MCF 10A (cell line): ENCODE measurements at regions not wholly inside any gene's neighbourhood (a gene's known extent, or its start where the extent isn't known, plus 50 kb on each side); places are given as distances from the start of the nearest gene placed in this dataset.

Experiments
- BruUV-seq: library from RNA; stranded (reverse); fragments of 400-500 nt; replicated peaks from 2 replicates; lab custom pipeline; 2021; lab: Mats Ljungman, UMichigan
- CTCF ChIA-PET: fragments of 300-600 bp; sonication (Branson Sonifier 250); formaldehyde crosslinking; extraction: SDS; loops from one replicate; lab custom pipeline; 2021; ENCODE audit warnings: antibody characterized with exemption, inconsistent platforms; lab: Yijun Ruan, JAX
- POLR2A ChIA-PET: fragments of 300-600, 350-650 bp; sonication (Branson Sonifier 250); formaldehyde crosslinking; extraction: SDS; loops from one replicate; lab custom pipeline; 2020; ENCODE audit warnings: antibody characterized with exemption, inconsistent platforms; lab: Yijun Ruan, JAX
- DNase-seq: peaks from one replicate; pipeline ENCODE4 v3.0.0-alpha.2; 2018; ENCODE audit not compliant: unreplicated experiment
- H3K27ac Mint-ChIP-seq: one replicate; pipeline ENCODE4 v1.8.0; 2022; ENCODE audit warnings: mild to moderate bottlenecking, low read depth, mixed read lengths; ENCODE audit not compliant: unreplicated experiment
- H3K27me3 Mint-ChIP-seq: one replicate; pipeline ENCODE4 v1.8.0; 2022; ENCODE audit warnings: mixed read lengths; ENCODE audit not compliant: insufficient read depth, unreplicated experiment
- H3K36me3 Mint-ChIP-seq: one replicate; pipeline ENCODE4 v1.8.0; 2022; ENCODE audit warnings: mild to moderate bottlenecking, moderate library complexity, mixed read lengths; ENCODE audit not compliant: insufficient read depth, unreplicated experiment
- H3K4me1 Mint-ChIP-seq: one replicate; pipeline ENCODE4 v1.8.0; 2022; ENCODE audit warnings: mixed read lengths; ENCODE audit not compliant: insufficient read depth, unreplicated experiment
- H3K4me3 Mint-ChIP-seq: one replicate; pipeline ENCODE4 v1.8.0; 2022; ENCODE audit warnings: mild to moderate bottlenecking, moderate library complexity, mixed read lengths; ENCODE audit not compliant: unreplicated experiment
- H3K9me3 Mint-ChIP-seq: one replicate; pipeline ENCODE4 v1.8.0; 2022; ENCODE audit warnings: mixed read lengths; ENCODE audit not compliant: unreplicated experiment
- intact Hi-C: fragments of 100-400 bp; cut with micrococcal nuclease; formaldehyde crosslinking; loops from 2 replicates; pipeline ENCODE4 v1.14.1; 2022
- TF ChIP-seq, protein P1 (sequence below): fragments of 200-600 bp; IDR thresholded peaks from one replicate; pipeline ENCODE4 v1.8.0; 2022; ENCODE audit warnings: antibody characterized with exemption, mild to moderate bottlenecking; ENCODE audit not compliant: unreplicated experiment

DNA sequence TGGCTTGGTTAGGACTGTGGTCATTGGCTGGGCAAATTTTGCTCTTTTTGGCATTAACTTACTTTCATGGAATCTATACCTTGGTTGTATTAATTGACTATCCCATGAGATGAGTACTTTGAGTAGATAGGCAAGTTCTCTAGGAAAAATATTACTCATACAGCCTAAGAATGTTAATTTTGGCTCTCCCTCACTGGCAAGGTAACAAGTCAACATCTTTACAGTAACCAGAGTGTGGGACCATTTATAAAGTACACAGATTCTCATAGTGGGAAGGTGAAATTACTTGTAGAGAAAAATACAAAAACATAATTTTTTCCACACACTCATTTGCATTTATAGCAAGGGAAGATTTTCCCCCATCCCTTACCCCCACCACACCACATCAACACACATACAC lies 154.6 kb upstream of the ZNF608 start:
- CTCF ChIA-PET, result no interaction called here
- intact Hi-C loops, result loop anchor here (10.0 kb wide), 1 partner anchor 1226 kb away; no protein-coding TSS in a partner anchor
- TF ChIP-seq, protein P1, sequence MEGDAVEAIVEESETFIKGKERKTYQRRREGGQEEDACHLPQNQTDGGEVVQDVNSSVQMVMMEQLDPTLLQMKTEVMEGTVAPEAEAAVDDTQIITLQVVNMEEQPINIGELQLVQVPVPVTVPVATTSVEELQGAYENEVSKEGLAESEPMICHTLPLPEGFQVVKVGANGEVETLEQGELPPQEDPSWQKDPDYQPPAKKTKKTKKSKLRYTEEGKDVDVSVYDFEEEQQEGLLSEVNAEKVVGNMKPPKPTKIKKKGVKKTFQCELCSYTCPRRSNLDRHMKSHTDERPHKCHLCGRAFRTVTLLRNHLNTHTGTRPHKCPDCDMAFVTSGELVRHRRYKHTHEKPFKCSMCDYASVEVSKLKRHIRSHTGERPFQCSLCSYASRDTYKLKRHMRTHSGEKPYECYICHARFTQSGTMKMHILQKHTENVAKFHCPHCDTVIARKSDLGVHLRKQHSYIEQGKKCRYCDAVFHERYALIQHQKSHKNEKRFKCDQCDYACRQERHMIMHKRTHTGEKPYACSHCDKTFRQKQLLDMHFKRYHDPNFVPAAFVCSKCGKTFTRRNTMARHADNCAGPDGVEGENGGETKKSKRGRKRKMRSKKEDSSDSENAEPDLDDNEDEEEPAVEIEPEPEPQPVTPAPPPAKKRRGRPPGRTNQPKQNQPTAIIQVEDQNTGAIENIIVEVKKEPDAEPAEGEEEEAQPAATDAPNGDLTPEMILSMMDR, result no peak
- Mint-ChIP-seq H3K9me3 (no peaks in the 10 kb centered on the region), H3K4me3 (no peak overlapping the region), H3K4me1 (no peaks in the 10 kb centered on the region), H3K36me3 (no peaks in the 10 kb centered on the region), H3K27ac (no peak overlapping the region), H3K27me3 (no peaks in the 10 kb centered on the region)
- POLR2A ChIA-PET, result interaction anchor here (0.6 kb wide), 1 partner anchor 185 kb away, joined by 4 read pairs; no protein-coding TSS in a partner anchor
- DNase-seq, result peak; percentile 47
- BruUV-seq, result no TSS peak

- DNase-seq, result no peak
- CTCF ChIA-PET, result no interaction called here
- Mint-ChIP-seq H3K27me3 (no peaks in the 10 kb centered on the region), H3K27ac (no peak overlapping the region), H3K36me3 (no peaks in the 10 kb centered on the region), H3K4me1 (peaks cover 11% of the 10 kb centered on the region), H3K4me3 (no peak overlapping the region), H3K9me3 (no peaks in the 10 kb centered on the region)
- TF ChIP-seq, protein P1, result no peak
- intact Hi-C loops, result loop anchor here (10.0 kb wide), 1 partner anchor 1227 kb away; no protein-coding TSS in a partner anchor
- BruUV-seq, result no TSS peak
- POLR2A ChIA-PET, result interaction anchor here (0.9 to 1.2 kb wide), 2 partner anchors 18 to 49 kb away, joined by 3 read pairs; no protein-coding TSS in a partner anchor
Measured at GRCh38 chr5:124902097-124902821, 155.8 kb upstream of the ZNF608 start.

DNA sequence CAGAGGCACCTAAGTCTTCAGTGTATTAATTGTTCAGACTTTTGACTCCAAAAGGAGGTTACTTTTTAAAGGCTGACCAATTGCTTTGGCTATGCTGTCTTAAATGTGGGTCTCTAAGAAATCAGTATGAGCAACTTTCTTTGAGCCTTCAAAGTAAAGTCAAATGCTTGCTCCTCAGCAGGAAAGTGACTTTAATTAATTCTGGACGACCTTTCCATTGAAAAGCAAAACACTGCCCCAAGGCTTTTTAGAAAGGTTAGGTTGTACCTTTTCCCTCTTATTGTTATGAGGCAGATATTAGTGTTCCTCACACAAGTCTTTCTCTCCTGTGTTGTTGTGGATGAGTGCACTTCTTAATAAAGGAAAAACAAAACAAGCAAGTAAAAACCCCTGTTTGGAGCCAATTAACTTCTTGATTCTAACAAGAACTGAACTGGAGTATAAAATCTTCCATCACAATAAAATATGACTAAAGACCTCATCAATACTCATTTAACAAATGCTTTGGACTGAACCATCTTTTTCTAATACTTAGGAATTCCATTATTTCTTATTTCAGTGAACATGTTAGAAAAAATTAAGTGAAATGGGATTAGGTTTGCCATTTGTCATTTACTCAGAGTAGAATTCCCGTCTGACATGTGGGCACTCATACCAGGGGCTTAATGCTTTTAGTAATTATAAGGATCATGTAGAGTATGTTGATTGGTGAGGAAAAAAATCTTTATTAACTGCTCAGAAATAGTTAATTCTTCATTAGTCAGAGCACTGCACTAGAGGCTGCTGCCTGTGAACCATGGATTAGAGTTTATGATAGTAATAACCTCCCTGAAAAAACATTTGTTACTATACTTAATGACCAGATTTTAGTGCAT lies 159.1 kb upstream of the ZNF608 start:
- BruUV-seq, result no TSS peak
- Mint-ChIP-seq H3K4me1 (peaks cover 32% of the 10 kb centered on the region), H3K9me3 (no peaks in the 10 kb centered on the region), H3K27me3 (no peaks in the 10 kb centered on the region), H3K27ac (no peak overlapping the region), H3K36me3 (no peaks in the 10 kb centered on the region), H3K4me3 (no peak overlapping the region)
- ChIA-PET POLR2A (no interaction called here), CTCF (interaction anchor here (0.6 kb wide), 1 partner anchor 919 kb away, joined by 4 read pairs; no protein-coding TSS in a partner anchor)
- no peak for DNase-seq
- TF ChIP-seq, protein P1, result no peak
- intact Hi-C loops, result loop anchor here (5.0 to 10.0 kb wide), 3 partner anchors 158 to 1231 kb away; partner anchors contain the start of gene ZNF608
